Stimulated activated CD4-positive, alpha-beta T cell treated with anti-CD3 and anti-CD28 coated beads, Interleukin-12 subunit alpha, Interleukin-12 subunit beta, amount 100 ng/mL, for 48 hours (primary cell): ENCODE measurements at regions not wholly inside any gene's neighbourhood (a gene's known extent, or its start where the extent isn't known, plus 50 kb on each side); places are given as distances from the start of the nearest gene placed in this dataset.

Source experiments
- DNase-seq, 3 donors: peaks; one replicate each; pipeline ENCODE4 v3.0.0-alpha.2; 2020; ENCODE audit warnings: low read depth in 2 of 3, low spot score in 1 of 3

- DNase-seq, result no peak
These were observed 76.5 kb upstream of the ADRB1 start for GRCh38 chr10:113967126-113967525.

DNA sequence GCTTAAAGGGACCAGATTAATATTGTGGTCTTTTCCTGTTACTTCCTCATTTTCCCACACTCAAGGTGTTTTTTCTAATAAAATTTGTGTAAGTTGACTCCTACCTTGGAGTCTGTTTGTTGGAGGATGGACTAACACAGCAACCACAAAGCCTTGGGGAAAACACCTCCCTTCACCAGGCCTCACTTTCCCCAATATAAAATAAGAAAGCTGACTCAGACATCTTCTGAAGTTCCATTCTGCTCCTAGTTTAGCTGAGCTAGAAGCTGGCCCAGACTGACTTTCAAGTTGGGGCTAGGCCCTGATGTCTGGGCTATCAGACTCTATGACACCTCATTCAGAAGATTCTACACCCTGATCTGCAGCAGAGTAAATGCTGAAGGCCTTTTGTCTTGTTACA lies 73.0 kb upstream of the ADRB1 start:
- DNase-seq, result no peak

DNA sequence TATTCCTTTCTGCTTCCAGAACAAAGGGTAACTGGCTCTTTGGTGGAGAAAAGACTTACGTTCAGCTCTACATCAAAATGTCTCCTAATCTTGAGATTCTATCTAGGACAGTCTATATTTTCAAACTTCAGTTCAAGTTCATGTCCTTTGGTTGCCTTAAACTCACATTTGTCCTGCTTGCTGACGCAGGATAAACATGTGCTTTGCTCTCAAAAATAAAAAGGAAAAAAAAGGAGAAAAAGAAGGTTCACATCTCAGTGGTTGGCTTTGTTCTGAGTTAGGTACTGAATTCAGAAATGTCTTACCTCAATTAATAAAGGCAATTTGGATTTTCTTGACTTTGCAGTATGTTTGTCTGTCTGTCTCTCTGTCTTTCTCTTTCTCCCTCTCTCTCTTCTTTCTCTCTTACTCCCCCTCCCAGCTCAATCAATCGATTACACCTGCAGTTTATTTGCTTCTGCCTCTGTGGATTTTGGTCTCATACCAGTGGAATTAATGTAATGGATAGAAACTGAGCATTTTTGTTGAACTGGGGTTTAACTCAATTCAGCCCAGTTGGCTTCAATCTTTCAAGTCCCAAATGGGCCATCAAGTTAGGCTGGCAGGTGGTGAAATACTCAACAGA lies 72.2 kb upstream of the ADRB1 start:
- no peak for DNase-seq

DNA sequence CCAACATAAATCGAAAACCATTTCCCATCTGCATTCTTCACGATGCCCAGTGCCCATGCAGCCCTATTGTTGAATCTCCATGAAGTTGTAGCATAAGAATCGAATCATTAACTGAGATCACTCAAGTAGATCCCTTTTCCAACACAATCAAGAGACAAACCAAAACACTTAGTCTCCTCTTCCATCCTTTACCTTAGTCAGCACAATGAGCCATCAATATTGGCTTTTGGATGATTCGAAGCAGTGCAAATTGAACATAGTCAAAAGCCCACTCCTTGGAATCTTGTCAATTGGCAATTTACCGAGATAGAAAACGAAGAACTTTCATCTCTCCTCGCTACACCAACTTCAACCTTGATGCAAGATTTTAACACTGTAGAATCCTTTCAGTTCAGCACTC lies 66.5 kb upstream of the ADRB1 start:
- DNase-seq, result no peak

- DNase-seq, result no peak
These were observed 64.9 kb upstream of the ADRB1 start for GRCh38 chr10:113978802-113979201.

GRCh38 chr10:113979409-113979808 lies 64.3 kb upstream of the ADRB1 start:
- DNase-seq, result no peak

GRCh38 chr10:113980408-113981087 lies 63.1 kb upstream of the ADRB1 start:
- no peak for DNase-seq

GRCh38 chr10:113982296-113982695 lies 61.4 kb upstream of the ADRB1 start:
- no peak for DNase-seq

GRCh38 chr10:113982769-113983168 lies 60.9 kb upstream of the ADRB1 start:
- no peak for DNase-seq

- DNase-seq, result no peak
These were observed 60.1 kb upstream of the ADRB1 start for GRCh38 chr10:113983552-113983951.

DNA sequence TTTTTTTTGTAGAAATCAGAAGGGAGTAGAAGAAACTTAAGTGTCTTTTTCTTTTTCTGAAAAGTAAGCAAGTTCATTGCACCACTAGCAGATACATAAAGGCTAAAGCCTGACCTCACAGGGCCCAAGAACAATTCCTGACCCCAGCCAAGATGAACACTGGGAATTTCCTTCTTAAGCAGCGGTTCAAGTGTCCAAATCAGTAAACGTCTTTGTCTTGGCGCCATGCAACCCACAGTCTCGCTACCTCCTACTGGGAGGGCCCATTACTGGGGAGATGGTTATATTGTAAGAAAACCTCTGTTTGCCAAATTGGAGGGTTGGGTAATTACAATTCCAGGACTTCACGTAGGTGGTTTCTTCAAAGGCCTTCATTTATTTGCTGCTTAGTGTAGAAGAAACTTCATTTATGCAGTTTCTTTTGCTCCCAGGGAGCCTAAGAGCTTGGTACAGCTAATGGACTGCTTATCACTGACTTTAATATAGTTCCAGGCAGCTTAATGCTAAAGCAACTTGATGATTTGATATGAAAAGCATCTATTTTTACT lies 58.3 kb upstream of the ADRB1 start:
- no peak for DNase-seq

GRCh38 chr10:113986316-113986715 lies 57.4 kb upstream of the ADRB1 start:
- no peak for DNase-seq

DNA sequence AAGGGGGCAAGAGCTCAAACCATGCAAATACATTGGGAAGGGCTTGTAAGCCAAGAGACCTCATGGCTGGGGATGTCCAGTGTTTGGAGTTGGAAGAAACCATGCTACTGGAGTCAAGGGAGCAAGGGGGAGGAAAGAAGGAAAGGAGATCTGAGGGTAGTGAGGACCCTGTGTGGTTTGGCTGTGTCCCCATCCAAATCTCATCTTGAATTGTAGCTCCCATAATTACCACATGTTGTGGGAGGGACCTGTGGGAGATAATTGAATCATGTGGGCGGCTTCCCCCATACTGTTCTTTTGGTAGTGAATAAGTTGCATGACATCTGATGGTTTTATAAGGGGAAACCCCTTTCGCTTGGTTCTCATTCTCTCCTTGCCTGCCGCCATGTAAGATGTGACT lies 56.5 kb upstream of the ADRB1 start:
- DNase-seq, result no peak

DNA sequence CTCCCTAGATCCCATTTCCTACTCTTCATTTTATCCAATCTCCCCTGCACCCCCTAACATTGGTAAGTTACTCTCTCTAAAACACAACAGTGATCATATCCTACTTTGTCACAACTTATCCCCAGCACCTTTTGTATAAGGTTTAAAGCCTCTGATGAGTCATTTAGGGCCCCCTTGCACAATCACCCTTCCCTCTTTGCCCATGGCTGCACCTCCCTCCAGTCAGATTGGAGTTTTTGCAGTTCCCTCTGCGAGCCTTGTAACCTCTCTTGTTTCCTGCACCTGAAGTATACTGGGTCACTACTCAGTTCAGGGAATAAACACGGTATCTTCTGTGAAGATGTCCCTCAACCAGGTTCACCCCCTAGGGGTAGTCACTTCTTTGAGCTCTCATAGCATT lies 55.9 kb upstream of the ADRB1 start:
- no peak for DNase-seq

DNA sequence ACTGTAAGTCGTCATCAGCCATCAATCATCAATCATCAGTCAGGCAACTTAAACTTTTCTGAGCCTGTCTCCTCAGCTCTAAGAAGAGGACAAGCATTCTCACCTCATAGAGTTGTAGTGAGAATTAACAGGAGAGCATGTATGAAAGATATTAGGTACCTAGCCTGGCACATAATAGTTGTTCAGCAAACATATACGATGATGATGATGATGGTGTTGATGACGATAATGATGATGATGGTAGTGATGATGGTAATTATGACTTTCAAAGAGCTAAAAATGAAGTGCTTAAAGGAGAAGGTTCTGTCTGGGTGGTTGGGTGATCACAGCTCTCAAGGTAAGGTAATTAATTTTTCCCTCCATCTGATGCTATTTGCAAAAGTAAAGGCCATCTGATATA lies 55.1 kb upstream of the ADRB1 start:
- no peak for DNase-seq

DNA sequence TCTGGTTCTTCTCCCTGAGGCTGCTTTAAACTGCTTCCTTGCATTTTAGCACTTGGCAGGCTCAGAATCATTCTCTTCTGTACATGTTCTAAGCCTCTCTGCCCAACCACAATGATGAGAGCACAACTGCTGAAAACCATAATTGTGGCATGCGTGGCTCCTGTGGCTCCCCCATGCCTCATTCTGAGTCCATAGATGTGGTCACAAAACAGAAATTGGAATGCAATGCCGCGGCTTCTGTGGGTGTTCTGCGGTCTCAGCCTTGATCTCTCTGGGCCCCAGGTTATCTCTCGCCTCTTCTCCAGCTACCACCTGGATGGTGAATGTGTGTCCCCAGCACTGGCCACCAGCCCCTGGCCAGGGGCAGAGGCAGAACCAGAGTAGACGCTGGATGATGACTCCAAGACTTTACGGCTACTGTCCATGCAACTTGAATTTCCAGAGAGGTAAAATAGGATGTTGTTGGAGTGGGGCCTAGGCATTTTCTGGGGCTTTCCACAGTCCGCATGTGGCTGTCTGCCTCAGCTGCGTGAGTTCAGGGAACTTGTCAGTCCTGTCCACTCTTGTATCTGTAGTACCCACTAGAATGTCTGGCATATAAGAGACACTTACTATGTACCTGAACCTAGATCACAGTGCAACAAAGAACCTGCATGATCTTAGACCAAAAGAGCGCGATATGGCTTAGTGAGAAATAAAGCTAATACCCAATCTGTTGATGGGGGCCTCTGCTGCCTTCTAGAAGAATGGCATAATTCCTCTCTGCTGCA lies 52.4 kb upstream of the ADRB1 start:
- peak; percentile 10 to 39 (median 10) for DNase-seq

- no peak for DNase-seq
These were observed 51.1 kb upstream of the ADRB1 start for GRCh38 chr10:113992471-113993011.

DNA sequence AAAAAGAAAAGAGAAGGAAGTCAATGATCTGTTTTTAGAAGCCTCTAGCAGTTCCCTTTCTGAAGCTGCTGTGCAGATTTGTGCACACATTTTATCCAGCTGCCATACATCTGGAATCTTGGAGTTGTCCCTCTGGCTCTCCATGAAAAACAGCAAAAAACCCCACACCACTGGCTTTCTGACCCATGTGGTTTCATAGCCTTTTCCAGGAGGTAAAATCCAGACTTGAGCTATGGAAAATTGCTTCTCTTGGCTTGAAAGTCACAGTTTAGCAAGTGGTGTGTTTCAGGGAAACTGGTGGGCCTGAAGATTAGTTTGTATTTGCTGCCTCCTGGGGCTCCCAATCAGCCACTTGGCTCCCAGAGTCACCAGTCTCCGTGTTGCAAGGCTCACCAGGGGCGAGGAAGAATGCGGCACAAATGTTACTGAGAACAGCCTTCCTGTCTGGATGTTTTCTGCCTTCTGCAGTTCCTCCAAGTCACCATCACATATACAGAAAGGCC lies 50.1 kb upstream of the ADRB1 start:
- no peak for DNase-seq
